ENCODE measurements at regions not wholly inside any gene's neighbourhood (a gene's known extent, or its start where the extent isn't known, plus 50 kb on each side); places are given as distances from the start of the nearest gene placed in this dataset.

DNA sequence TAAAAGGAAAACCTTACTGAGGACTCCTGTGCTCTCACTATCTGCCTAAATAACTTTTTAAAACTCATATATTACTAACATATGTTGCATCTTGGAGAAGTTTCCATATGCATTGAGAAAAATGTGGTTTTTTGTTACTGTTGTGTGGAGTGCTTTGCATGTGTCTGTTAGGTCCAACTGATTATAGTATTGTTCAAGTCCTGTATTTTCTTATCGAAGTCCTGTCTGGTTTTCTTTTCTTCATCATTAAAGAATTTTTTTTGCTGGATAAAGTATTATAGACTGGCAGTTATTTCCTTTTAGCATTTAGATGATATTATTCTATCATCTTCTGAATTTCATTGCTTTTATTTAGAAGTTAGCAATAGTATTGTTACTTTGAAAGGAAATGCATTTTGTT is 59.5 kb upstream of the ACSM6 start:
- TF ChIP-seq, protein P1, sequence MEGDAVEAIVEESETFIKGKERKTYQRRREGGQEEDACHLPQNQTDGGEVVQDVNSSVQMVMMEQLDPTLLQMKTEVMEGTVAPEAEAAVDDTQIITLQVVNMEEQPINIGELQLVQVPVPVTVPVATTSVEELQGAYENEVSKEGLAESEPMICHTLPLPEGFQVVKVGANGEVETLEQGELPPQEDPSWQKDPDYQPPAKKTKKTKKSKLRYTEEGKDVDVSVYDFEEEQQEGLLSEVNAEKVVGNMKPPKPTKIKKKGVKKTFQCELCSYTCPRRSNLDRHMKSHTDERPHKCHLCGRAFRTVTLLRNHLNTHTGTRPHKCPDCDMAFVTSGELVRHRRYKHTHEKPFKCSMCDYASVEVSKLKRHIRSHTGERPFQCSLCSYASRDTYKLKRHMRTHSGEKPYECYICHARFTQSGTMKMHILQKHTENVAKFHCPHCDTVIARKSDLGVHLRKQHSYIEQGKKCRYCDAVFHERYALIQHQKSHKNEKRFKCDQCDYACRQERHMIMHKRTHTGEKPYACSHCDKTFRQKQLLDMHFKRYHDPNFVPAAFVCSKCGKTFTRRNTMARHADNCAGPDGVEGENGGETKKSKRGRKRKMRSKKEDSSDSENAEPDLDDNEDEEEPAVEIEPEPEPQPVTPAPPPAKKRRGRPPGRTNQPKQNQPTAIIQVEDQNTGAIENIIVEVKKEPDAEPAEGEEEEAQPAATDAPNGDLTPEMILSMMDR (IDR thresholded peaks at IDR 0.05; ENCODE audit: low read depth, low read length): no peak
- no peak for TF ChIP-seq EZH2phosphoT487 (IDR thresholded peaks at IDR 0.05; ENCODE audit: low read depth)

Measured in OCI-LY3 (cell line).